K562 (cell line): ENCODE measurements at regions not wholly inside any gene's neighbourhood (a gene's known extent, or its start where the extent isn't known, plus 50 kb on each side); places are given as distances from the start of the nearest gene placed in this dataset.
A peak's percentile ranks its signal among the peaks of the same experiment; 100 is the strongest.

Source experiments
- ATAC-seq: fragments of 200-7000 bp; cut with Tn5 transposase; 3 replicates; pipeline ENCODE4 v1.9.1; 2020; ENCODE audit warnings: moderate library complexity
- BruUV-seq: library from RNA; stranded (reverse); fragments of 400-500 nt; replicated peaks from 2 replicates; lab custom pipeline; 2021; lab: Mats Ljungman, UMichigan
- CTCF ChIA-PET: fragments of 300-600 bp; formaldehyde crosslinking; extraction: SDS; loops from one replicate; lab custom pipeline; 2021; ENCODE audit warnings: low intra/inter-chr PET ratio; lab: Yijun Ruan, JAX
- POLR2A ChIA-PET: fragments of 300-600, 350-650 bp; sonication (Branson Sonifier 250); formaldehyde crosslinking; extraction: SDS; loops from one replicate; lab custom pipeline; 2021; ENCODE audit warnings: antibody characterized with exemption, inconsistent platforms; lab: Yijun Ruan, JAX
- DNase-seq, 4 experiments: peaks; one replicate each; pipeline versions ENCODE4 v3.0.0 to v3.0.0-alpha.2; 2011 to 2018; ENCODE audit warnings: low spot score in 3 of 4, mixed read lengths in 3 of 4; ENCODE audit errors: extremely low read depth in 1 of 4
- FAIRE-seq: peaks from 2 replicates; lab custom pipeline; 2011; peaks lifted over from hg19 to GRCh38; lab: Jason Lieb, UNC
- H2AFZ ChIP-seq: 2 replicates; pipeline ENCODE4 v1.6.0; 2011; ENCODE audit warnings: low read depth, low read length, control low read depth, inconsistent platforms
- H3K27ac ChIP-seq: fragments of 200-600 bp; 3 replicates; pipeline ENCODE4 v1.8.0; 2011; ENCODE audit warnings: low read depth, mild to moderate bottlenecking, control low read depth, inconsistent platforms, low read length, moderate library complexity, mixed read lengths; ENCODE audit errors: extremely low read depth
- H3K27me3 ChIP-seq, 2 experiments: fragments of 300-600 bp in 1 of 2; 2 replicates in 1 of 2; 3 replicates in 1 of 2; pipeline versions ENCODE4 v1.6.0 to v1.8.0; 2011; ENCODE audit warnings: inconsistent platforms in 2 of 2, low read length in 2 of 2, mild to moderate bottlenecking in 1 of 2, mixed read lengths in 1 of 2, moderate library complexity in 1 of 2; ENCODE audit not compliant: control insufficient read depth in 2 of 2, insufficient read depth in 2 of 2
- H3K36me3 ChIP-seq: fragments of 300-600 bp; 3 replicates; pipeline ENCODE4 v1.8.0; 2011; ENCODE audit warnings: mild to moderate bottlenecking, low read length, inconsistent platforms; ENCODE audit not compliant: control insufficient read depth, insufficient read depth
- H3K4me1 ChIP-seq, 2 experiments: fragments of 200-600 bp in 1 of 2; replicated peaks in 1 of 2; 2 replicates in 1 of 2; 3 replicates in 1 of 2; pipeline versions ENCODE4 v1.5.1 to v1.8.0; 2011; ENCODE audit warnings: inconsistent platforms in 2 of 2, low read length in 2 of 2, mild to moderate bottlenecking in 1 of 2, mixed read lengths in 1 of 2, moderate library complexity in 1 of 2; ENCODE audit not compliant: control insufficient read depth in 2 of 2, insufficient read depth in 2 of 2
- H3K4me2 ChIP-seq: 2 replicates; pipeline ENCODE4 v1.6.1; 2011; ENCODE audit warnings: low read length, control low read depth, inconsistent platforms, mixed read lengths; ENCODE audit not compliant: insufficient read depth
- H3K4me3 ChIP-seq: fragments of 200-600 bp; sonication (generic), shearing (Covaris generic); 2 replicates; pipeline ENCODE4 v1.5.1; 2016; ENCODE audit warnings: control low read depth, inconsistent platforms
- H3K79me2 ChIP-seq: fragments of 200-600 bp; 3 replicates; pipeline ENCODE4 v1.8.0; 2011; ENCODE audit warnings: low read length, inconsistent platforms; ENCODE audit not compliant: control insufficient read depth, insufficient read depth
- H3K9ac ChIP-seq, 2 experiments: 2 replicates each; pipeline versions ENCODE4 v1.6.0 to v1.6.1; 2011; ENCODE audit warnings: low read depth in 2 of 2, low read length in 2 of 2, control low read depth in 1 of 2, inconsistent platforms in 1 of 2, mild to moderate bottlenecking in 1 of 2, mixed read lengths in 1 of 2; ENCODE audit not compliant: insufficient read depth in 1 of 2
- H3K9me1 ChIP-seq: one replicate; pipeline ENCODE4 v1.6.0; 2011; ENCODE audit warnings: inconsistent platforms, mild to moderate bottlenecking, low read length, moderate library complexity; ENCODE audit not compliant: control insufficient read depth, insufficient read depth
- H3K9me3 ChIP-seq: replicated peaks from 2 replicates; pipeline ENCODE4 v1.5.1; 2011; ENCODE audit warnings: low read depth, low read length, inconsistent platforms; ENCODE audit not compliant: control insufficient read depth, insufficient read depth
- H4K20me1 ChIP-seq: replicated peaks from 2 replicates; pipeline ENCODE4 v1.6.1; 2011; ENCODE audit warnings: low read length, inconsistent platforms, mixed read lengths; ENCODE audit not compliant: control insufficient read depth, insufficient read depth
- BCL6 ChIP-seq: fragments of 250-450 bp; sonication (Bioruptor Pico); IDR thresholded peaks from 2 replicates; pipeline ENCODE4 v1.4.0; 2020
- CAMTA2 ChIP-seq: fragments of 250-450 bp; sonication (Bioruptor Pico); conservative IDR thresholded peaks from 2 replicates; pipeline ENCODE4 v1.5.1; 2022
- CCAR2 ChIP-seq: fragments of 200-400 bp; formaldehyde crosslinking; IDR thresholded peaks from 2 replicates; pipeline ENCODE4 v1.6.1; 2017; ENCODE audit warnings: mild to moderate bottlenecking, low read depth, low read length
- CREM ChIP-seq: IDR thresholded peaks from 2 replicates; pipeline ENCODE4 v1.6.1; 2014; ENCODE audit warnings: antibody characterized with exemption, low read depth
- DLX4 ChIP-seq: fragments of 250-450 bp; sonication (Bioruptor Pico); IDR thresholded peaks from 2 replicates; pipeline ENCODE4 v1.6.1; 2021; ENCODE audit warnings: mild to moderate bottlenecking
- NFIC ChIP-seq: fragments of 450-650 bp; IDR thresholded peaks from 2 replicates; pipeline ENCODE4 v1.6.1; 2017; ENCODE audit warnings: mild to moderate bottlenecking, inconsistent platforms
- RAD51 ChIP-seq: fragments of 450-650 bp; IDR thresholded peaks from 2 replicates; pipeline ENCODE4 v1.7.1; 2016; ENCODE audit warnings: low read depth, mild to moderate bottlenecking, borderline replicate concordance
- RBBP5 ChIP-seq: fragments of 200-600 bp; sonication (generic); IDR thresholded peaks from 2 replicates; pipeline ENCODE4 v1.6.1; 2012; ENCODE audit warnings: borderline replicate concordance, mild to moderate bottlenecking, low read length, control low read depth, inconsistent platforms; ENCODE audit not compliant: insufficient read depth, poor library complexity, severe bottlenecking
- RBM22 ChIP-seq: fragments of 200-400 bp; formaldehyde crosslinking; IDR thresholded peaks from 2 replicates; pipeline ENCODE4 v1.6.1; 2018; ENCODE audit warnings: low read length, low read depth; ENCODE audit not compliant: poor library complexity, severe bottlenecking
- RBM34 ChIP-seq: fragments of 200-400 bp; formaldehyde crosslinking; IDR thresholded peaks from 2 replicates; pipeline ENCODE4 v1.6.1; 2018; ENCODE audit warnings: low read length, borderline replicate concordance; ENCODE audit not compliant: insufficient read depth
- RERE ChIP-seq: sonication (generic); formaldehyde crosslinking; IDR thresholded peaks from 2 replicates; pipeline ENCODE4 v1.8.0; 2023; ENCODE audit warnings: missing genetic modification reagents, mild to moderate bottlenecking, borderline replicate concordance
- SIN3B ChIP-seq: fragments of 450-650 bp; IDR thresholded peaks from 2 replicates; pipeline ENCODE4 v1.6.1; 2017; ENCODE audit warnings: low read depth, mild to moderate bottlenecking, moderate library complexity
- SMAD4 ChIP-seq: fragments of 250-450 bp; sonication (Bioruptor Pico); conservative IDR thresholded peaks from 2 replicates; pipeline ENCODE4 v1.8.0; 2021; ENCODE audit warnings: inconsistent platforms, mild to moderate bottlenecking, moderate library complexity
- STAT5B ChIP-seq: fragments of 250-450 bp; sonication (Bioruptor Pico); IDR thresholded peaks from 2 replicates; pipeline ENCODE4 v1.8.0; 2021; ENCODE audit warnings: mild to moderate bottlenecking, inconsistent platforms
- ZBTB26 ChIP-seq: fragments of 450-650 bp; formaldehyde crosslinking; IDR thresholded peaks from 2 replicates; pipeline ENCODE4 v1.4.0; 2022; ENCODE audit warnings: missing genetic modification characterization
- ZSCAN32 ChIP-seq: fragments of 450-650 bp; formaldehyde crosslinking; IDR thresholded peaks from 2 replicates; pipeline ENCODE4 v1.4.0; 2020; ENCODE audit warnings: mild to moderate bottlenecking, moderate library complexity
- WGBS: fragments of 100-300 bp; shearing (Covaris generic); methylation state at CpG from one replicate; pipeline ENCODE4 v1.1.6; 2016; ENCODE audit warnings: low coverage, mixed read lengths; ENCODE audit not compliant: insufficient coverage; ENCODE audit errors: missing lambda C conversion rate; 5-methylcytosine and 5-hydroxymethylcytosine counted together
- in situ Hi-C: fragments of 300-500 bp; cut with MboI; formaldehyde crosslinking; loops from 4 replicates; pipeline ENCODE4 v1.15.0; 2018; ENCODE audit warnings: inconsistent platforms, mixed read lengths
- intact Hi-C: fragments of 100-400 bp; cut with micrococcal nuclease; formaldehyde crosslinking; loops from 2 replicates; pipeline ENCODE4 v1.14.2; 2022

- TF ChIP-seq ZBTB26 (CRISPR knock-in tag) (no peak), RAD51 (peak; percentile 24; the same call in 1 of the 2 replicates), SMAD4 (CRISPR knock-in tag) (no peak), CAMTA2 (CRISPR knock-in tag) (no peak), RBM34 (no peak)
These were observed 122.9 kb downstream of the NGF start (continued) for GRCh38 chr1:115215110-115215509.

- Histone ChIP-seq H3K27ac (no peak overlapping the region), H3K4me2 (no peak overlapping the region), H3K79me2 (no peaks in the 10 kb centered on the region), H3K27me3 (peaks cover 0 to 4% of the 10 kb centered on the region in 2 experiments; a peak in 1 of 5 replicates), H3K9ac (no peak overlapping the region), H3K36me3 (no peaks in the 10 kb centered on the region), H3K9me3 (no peaks in the 10 kb centered on the region), H4K20me1 (0 out of 2 replicates have a peak, but pooled peaks cover 2% of the 10 kb centered on the region), H3K9me1 (no peaks in the 10 kb centered on the region), H3K4me1 (no peaks in the 10 kb centered on the region), H2AFZ (no peak overlapping the region), H3K4me3 (no peak overlapping the region)
- DNase-seq: no peak
- 0% methylated on average over 1 of the region's 1 CpG for WGBS
- intact Hi-C loops (no loop called here), in situ Hi-C loops (no loop called here)
- no peak for FAIRE-seq
- no TSS peak for BruUV-seq
- no peak for ATAC-seq
- ChIA-PET POLR2A (interaction anchor here (0.6 kb wide), 1 partner anchor 11 kb away, joined by 4 read pairs; no protein-coding TSS in a partner anchor), CTCF (no interaction called here)
- TF ChIP-seq CREM (no peak), RERE (CRISPR knock-in tag) (no peak), STAT5B (no peak), BCL6 (no peak), NFIC (no peak), SMAD4 (CRISPR knock-in tag) (no peak), DLX4 (CRISPR knock-in tag) (no peak), RBBP5 (no peak), CCAR2 (no peak), ZSCAN32 (CRISPR knock-in tag) (no peak), RBM22 (no peak), SIN3B (no peak)
These were observed 124.0 kb downstream of the NGF start for GRCh38 chr1:115214098-115214497.
